Astrocyte (in vitro differentiated cells and primary cell): ENCODE measurements at regions not wholly inside any gene's neighbourhood (a gene's known extent, or its start where the extent isn't known, plus 50 kb on each side); places are given as distances from the start of the nearest gene placed in this dataset.

ENCODE experiments used
- CTCF ChIP-seq: IDR thresholded peaks from 2 replicates; pipeline ENCODE4 v1.5.1; 2011; ENCODE audit warnings: low read depth, mild to moderate bottlenecking, inconsistent platforms, low read length, moderate library complexity; ENCODE audit not compliant: insufficient read depth
- EZH2 ChIP-seq: IDR thresholded peaks from 2 replicates; pipeline ENCODE4 v1.6.1; 2012; ENCODE audit warnings: mild to moderate bottlenecking, low read length, inconsistent platforms; ENCODE audit not compliant: insufficient read depth

- TF ChIP-seq CTCF (no peak), EZH2 (no peak)
Observed at GRCh38 chr2:77995161-77995560, 473.0 kb upstream of the LRRTM4 start.
